CD4-positive, alpha-beta T cell (primary cell): ENCODE measurements at regions not wholly inside any gene's neighbourhood (a gene's known extent, or its start where the extent isn't known, plus 50 kb on each side); places are given as distances from the start of the nearest gene placed in this dataset.
"Not testable (repeated sequence)": the region's sequence is repeated elsewhere in the genome, so short reads cannot be mapped to it uniquely, and the experiment has no call there.

Experiments used
- ATAC-seq: fragments of 200-7000 bp; cut with Tn5 transposase; one replicate; pipeline ENCODE4 v1.10.0; 2022; ENCODE audit warnings: mild to moderate bottlenecking; ENCODE audit not compliant: poor library complexity
- CTCF ChIA-PET: fragments of 350-600 bp; sonication (Branson Sonifier 250); formaldehyde crosslinking; loops from one replicate; lab custom pipeline; 2021; ENCODE audit warnings: antibody characterized with exemption, inconsistent platforms; lab: Charles Lee
- POLR2A ChIA-PET: fragments of 350-600 bp; sonication (Branson Sonifier 250); formaldehyde crosslinking; loops from one replicate; lab custom pipeline; 2021; ENCODE audit warnings: antibody characterized with exemption, inconsistent platforms; lab: Charles Lee
- DNase-seq, 14 experiments: peaks; one replicate each; pipeline ENCODE4 v3.0.0-alpha.2; 2013 to 2020; ENCODE audit warnings: mixed read lengths in 2 of 14
- H3K27ac ChIP-seq, 2 donors: one replicate each; pipeline versions ENCODE4 v1.5.1 to v1.7.0; 2013; ENCODE audit warnings: low read length in 2 of 2, low read depth in 1 of 2, mild to moderate bottlenecking in 1 of 2
- H3K27me3 ChIP-seq, 2 experiments: 1 replicate in 1 of 2; 2 replicates in 1 of 2; pipeline versions ENCODE4 v1.6.1 to v1.7.0; 2013; ENCODE audit warnings: low read length in 2 of 2, control low read depth in 1 of 2, mild to moderate bottlenecking in 1 of 2, moderate library complexity in 1 of 2; ENCODE audit not compliant: insufficient read depth in 2 of 2, control insufficient read depth in 1 of 2
- H3K36me3 ChIP-seq: one replicate; pipeline ENCODE4 v1.6.1; 2013; ENCODE audit warnings: low read length, control low read depth; ENCODE audit not compliant: insufficient read depth
- H3K4me1 ChIP-seq: one replicate; pipeline ENCODE4 v1.6.1; 2013; ENCODE audit warnings: low read length, control low read depth; ENCODE audit not compliant: insufficient read depth
- H3K4me3 ChIP-seq: one replicate; pipeline ENCODE4 v1.5.1; 2013; ENCODE audit warnings: mild to moderate bottlenecking, low read length, moderate library complexity
- H3K9me3 ChIP-seq, 2 experiments: 1 replicate in 1 of 2; 2 replicates in 1 of 2; pipeline versions ENCODE4 v1.6.1 to v1.7.0; 2013; ENCODE audit warnings: low read length in 2 of 2, mild to moderate bottlenecking in 2 of 2, control low read depth in 1 of 2, moderate library complexity in 1 of 2; ENCODE audit not compliant: control insufficient read depth in 1 of 2, insufficient read depth in 1 of 2
- H3K27ac Mint-ChIP-seq: one replicate; pipeline ENCODE4 v1.8.0; 2020; ENCODE audit warnings: mixed read lengths
- H3K27me3 Mint-ChIP-seq: one replicate; pipeline ENCODE4 v1.8.0; 2021; ENCODE audit warnings: mixed read lengths
- H3K36me3 Mint-ChIP-seq: one replicate; pipeline ENCODE4 v1.8.0; 2021; ENCODE audit warnings: low read depth, mixed read lengths
- H3K4me1 Mint-ChIP-seq: one replicate; pipeline ENCODE4 v1.8.0; 2021; ENCODE audit warnings: low read depth, mixed read lengths
- H3K4me3 Mint-ChIP-seq: one replicate; pipeline ENCODE4 v1.8.0; 2020; ENCODE audit warnings: mild to moderate bottlenecking, mixed read lengths
- H3K9me3 Mint-ChIP-seq: one replicate; pipeline ENCODE4 v1.8.0; 2020; ENCODE audit warnings: mixed read lengths
- CTCF ChIP-seq: fragments of 200-600 bp; IDR thresholded peaks from one replicate; pipeline ENCODE4 v1.8.0; 2022; ENCODE audit warnings: antibody characterized with exemption, mild to moderate bottlenecking
- intact Hi-C, 2 experiments: fragments of 100-400 bp; cut with DNase I in 1 of 2; cut with micrococcal nuclease in 1 of 2; formaldehyde crosslinking; loops; one replicate each; pipeline versions ENCODE4 v1.15.1 to v1.9.0; 2023 to 2025; cut with DNase I, micrococcal nuclease

- intact Hi-C loops = no loop called here
- ATAC-seq (no peak), DNase-seq (no peak)
- no peak for TF ChIP-seq CTCF
- Mint-ChIP-seq H3K27ac (no peak overlapping the region), H3K36me3 (no peaks in the 10 kb centered on the region), H3K4me3 (no peak overlapping the region), H3K4me1 (no peaks in the 10 kb centered on the region), H3K27me3 (no peaks in the 10 kb centered on the region), H3K9me3 (peaks cover 17% of the 10 kb centered on the region)
- POLR2A ChIA-PET = no interaction called here
- CTCF ChIA-PET = no interaction called here
- Histone ChIP-seq H3K36me3 (no peaks in the 10 kb centered on the region), H3K27me3 (no peaks in the 10 kb centered on the region), H3K27ac (no peak overlapping the region), H3K4me1 (no peaks in the 10 kb centered on the region), H3K9me3 (peaks cover 0 to 38% of the 10 kb centered on the region in 2 experiments), H3K4me3 (no peak overlapping the region)
Observed at GRCh38 chr16:35215287-35215686, 1755.9 kb downstream of the TP53TG3F start.

- CTCF ChIA-PET, POLR2A ChIA-PET, H3K27ac Mint-ChIP-seq, H3K4me3 ChIP-seq, intact Hi-C loops, DNase-seq, H3K27me3 Mint-ChIP-seq, H3K4me1 ChIP-seq, H3K36me3 ChIP-seq, H3K27ac ChIP-seq, H3K4me3 Mint-ChIP-seq, ATAC-seq, H3K27me3 ChIP-seq, H3K36me3 Mint-ChIP-seq, H3K4me1 Mint-ChIP-seq: not testable (repeated sequence)
- peaks cover 20% of the 10 kb centered on the region for H3K9me3 Mint-ChIP-seq
- H3K9me3 ChIP-seq = peaks cover 0 to 39% of the 10 kb centered on the region in 2 experiments
Observed at GRCh38 chr16:35216261-35216660, 1756.8 kb downstream of the TP53TG3F start.

- no peaks in the 10 kb centered on the region for H3K27me3 Mint-ChIP-seq
Observed at GRCh38 chr16:35221482-35222185, 1762.2 kb downstream of the TP53TG3F start.

More at GRCh38 chr16:35221482-35222185, 1762.2 kb downstream of the TP53TG3F start:
- DNase-seq (no peak), ATAC-seq (no peak)
- CTCF ChIA-PET = no interaction called here
- no peaks in the 10 kb centered on the region for H3K4me1 Mint-ChIP-seq
- no peak for TF ChIP-seq CTCF
- H3K27ac Mint-ChIP-seq = no peak overlapping the region
- Histone ChIP-seq H3K4me3 (no peak overlapping the region), H3K36me3 (no peaks in the 10 kb centered on the region), H3K4me1 (no peaks in the 10 kb centered on the region), H3K27ac (no peak overlapping the region), H3K27me3 (no peaks in the 10 kb centered on the region), H3K9me3 (peaks cover 0 to 32% of the 10 kb centered on the region in 2 experiments)
- no peaks in the 10 kb centered on the region for H3K36me3 Mint-ChIP-seq
- H3K4me3 Mint-ChIP-seq = no peak overlapping the region
- intact Hi-C loops = no loop called here
- H3K9me3 Mint-ChIP-seq = peaks cover 21% of the 10 kb centered on the region
- POLR2A ChIA-PET = no interaction called here
